ENCODE measurements at regions not wholly inside any gene's neighbourhood (a gene's known extent, or its start where the extent isn't known, plus 50 kb on each side); places are given as distances from the start of the nearest gene placed in this dataset.

- no peak overlapping the region for H3K27ac ChIP-seq
- WGBS, 2 donors (ENCODE audit: low coverage in 1 of 2) = 77 to 78% methylated on average over 9 to 22 of the region's 37 CpGs
- no peaks in the 10 kb centered on the region for H3K9me3 ChIP-seq
- no peaks in the 10 kb centered on the region for H3K36me3 ChIP-seq
- no peak overlapping the region for H3K4me3 ChIP-seq
- peaks cover 6% of the 10 kb centered on the region for H3K27me3 ChIP-seq
- ATAC-seq = no peak
- H3K4me1 ChIP-seq = peaks cover 0 to 14% (median 0%) of the 10 kb centered on the region in 3 donors
- no peak for TF ChIP-seq POLR2AphosphoS5 (IDR thresholded peaks at IDR 0.05)
- no peak for TF ChIP-seq CTCF (IDR thresholded peaks at IDR 0.05)
- TF ChIP-seq POLR2A (IDR thresholded peaks at IDR 0.05) = no peak
- TF ChIP-seq EP300 (IDR thresholded peaks at IDR 0.05) = no peak
These were observed 86.6 kb downstream of the RTL6 start for GRCh38 chr22:44411226-44412135.

GRCh38 chr22:44410451-44410991, 87.5 kb downstream of the RTL6 start:
- ATAC-seq = peak; percentile 70
- no peaks in the 10 kb centered on the region for H3K36me3 ChIP-seq
- no peak overlapping the region for H3K4me3 ChIP-seq
- WGBS, 2 donors (ENCODE audit: low coverage in 1 of 2) = no CpG with 5 or more reads among the region's 16 CpGs
- TF ChIP-seq EP300 (IDR thresholded peaks at IDR 0.05) (no peak), POLR2A (IDR thresholded peaks at IDR 0.05) (no peak), POLR2AphosphoS5 (IDR thresholded peaks at IDR 0.05) (no peak), CTCF (IDR thresholded peaks at IDR 0.05) (no peak)
- peaks cover 0 to 14% (median 0%) of the 10 kb centered on the region in 3 donors for H3K4me1 ChIP-seq
- H3K27me3 ChIP-seq = peaks cover 6% of the 10 kb centered on the region
- H3K27ac ChIP-seq = peak overlapping the region in 1 of 4 donors; percentile 19
- H3K9me3 ChIP-seq = no peaks in the 10 kb centered on the region

GRCh38 chr22:44409974-44410316, 88.1 kb downstream of the RTL6 start:
- peaks cover 6% of the 10 kb centered on the region for H3K27me3 ChIP-seq
- 51 to 80% methylated on average over 1 to 5 of the region's 7 CpGs for WGBS, 2 donors (ENCODE audit: low coverage in 1 of 2)
- no peaks in the 10 kb centered on the region for H3K9me3 ChIP-seq
- no peak for ATAC-seq
- TF ChIP-seq POLR2A (IDR thresholded peaks at IDR 0.05) (no peak), EP300 (IDR thresholded peaks at IDR 0.05) (no peak), CTCF (IDR thresholded peaks at IDR 0.05) (no peak), POLR2AphosphoS5 (IDR thresholded peaks at IDR 0.05) (no peak)
- H3K4me1 ChIP-seq = peaks cover 0 to 14% (median 0%) of the 10 kb centered on the region in 3 donors
- peak overlapping the region in 1 of 4 donors; percentile 19 for H3K27ac ChIP-seq
- H3K4me3 ChIP-seq = no peak overlapping the region
- H3K36me3 ChIP-seq = no peaks in the 10 kb centered on the region

GRCh38 chr22:44409211-44409973, 88.6 kb downstream of the RTL6 start:
- Histone ChIP-seq H3K9me3 (no peaks in the 10 kb centered on the region), H3K4me3 (no peak overlapping the region), H3K36me3 (no peaks in the 10 kb centered on the region), H3K27ac (no peak overlapping the region), H3K27me3 (peaks cover 6% of the 10 kb centered on the region), H3K4me1 (peaks cover 0 to 14% (median 0%) of the 10 kb centered on the region in 3 donors)
- ATAC-seq = no peak
- no peak for TF ChIP-seq POLR2AphosphoS5 (IDR thresholded peaks at IDR 0.05)
- TF ChIP-seq EP300 (IDR thresholded peaks at IDR 0.05) = no peak
- TF ChIP-seq CTCF (IDR thresholded peaks at IDR 0.05) = no peak
- no peak for TF ChIP-seq POLR2A (IDR thresholded peaks at IDR 0.05)
- WGBS, 2 donors (ENCODE audit: low coverage in 1 of 2) = 40 to 78% methylated on average over 1 to 5 of the region's 24 CpGs

Measured in gastroesophageal sphincter (tissue), 4 donors.